ENCODE measurements at regions not wholly inside any gene's neighbourhood (a gene's known extent, or its start where the extent isn't known, plus 50 kb on each side); places are given as distances from the start of the nearest gene placed in this dataset.

DNA sequence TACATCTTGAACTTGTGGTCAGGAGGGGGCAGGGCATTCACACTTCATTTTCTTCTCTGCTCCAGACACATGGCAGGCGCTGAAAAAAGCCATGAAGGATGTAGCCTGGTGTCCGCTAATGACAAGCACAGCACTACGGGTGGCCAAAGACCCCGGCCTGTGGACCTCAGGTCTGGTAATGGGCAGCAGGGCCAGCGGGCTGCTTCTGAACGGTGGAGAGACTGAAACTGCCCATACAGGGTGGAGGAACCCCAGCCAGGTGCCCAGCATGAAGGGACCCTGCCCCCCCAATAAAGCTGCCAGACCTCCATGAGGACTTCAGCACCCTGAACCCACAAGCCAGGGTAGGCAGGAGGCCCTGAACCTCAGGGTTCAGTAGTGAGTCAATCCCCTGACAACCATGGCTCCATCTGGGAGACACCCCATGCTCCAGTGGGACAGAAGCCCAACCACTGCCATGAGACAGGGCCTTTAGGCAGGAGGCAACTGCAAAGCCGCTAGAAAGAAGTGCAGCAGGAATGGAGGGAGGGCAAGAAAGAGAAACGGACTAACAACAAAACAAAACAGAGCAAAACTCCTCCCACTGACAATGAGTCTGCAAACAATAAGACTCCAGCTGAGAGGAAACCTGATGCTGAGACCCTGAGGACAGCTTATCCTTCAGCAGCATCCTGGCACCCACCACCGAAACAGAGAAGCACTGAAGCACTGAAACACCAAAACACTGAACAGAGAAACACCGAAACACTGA lies 140.2 kb upstream of the PPP2R2D start:
- peak; percentile 50 for DNase-seq

- DNase-seq = no peak
Observed at GRCh38 chr10:131762789-131763696, 137.8 kb upstream of the PPP2R2D start.

- DNase-seq = no peak
Observed at GRCh38 chr10:131764929-131765328, 135.9 kb upstream of the PPP2R2D start.

GRCh38 chr10:131766096-131766495 lies 134.7 kb upstream of the PPP2R2D start:
- no peak for DNase-seq

DNA sequence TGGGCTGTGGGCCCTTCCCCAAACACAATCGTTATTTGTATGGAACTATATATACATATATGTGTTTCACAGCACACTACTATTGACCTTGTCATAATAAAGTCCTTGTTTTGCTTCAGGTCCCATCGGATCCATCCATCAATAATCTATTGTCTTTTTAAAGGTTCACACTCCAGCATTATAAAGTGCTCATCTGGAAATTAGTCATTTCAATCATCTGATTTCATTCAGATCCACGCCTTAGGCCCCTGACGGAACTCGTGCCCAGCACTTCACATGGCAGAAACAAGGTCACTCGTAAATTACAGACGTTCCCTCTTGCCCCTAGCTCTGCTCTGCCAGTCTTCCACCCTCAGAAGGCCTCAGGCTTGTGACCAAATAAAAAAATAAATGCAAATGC lies 133.1 kb upstream of the PPP2R2D start:
- no peak for DNase-seq

DNA sequence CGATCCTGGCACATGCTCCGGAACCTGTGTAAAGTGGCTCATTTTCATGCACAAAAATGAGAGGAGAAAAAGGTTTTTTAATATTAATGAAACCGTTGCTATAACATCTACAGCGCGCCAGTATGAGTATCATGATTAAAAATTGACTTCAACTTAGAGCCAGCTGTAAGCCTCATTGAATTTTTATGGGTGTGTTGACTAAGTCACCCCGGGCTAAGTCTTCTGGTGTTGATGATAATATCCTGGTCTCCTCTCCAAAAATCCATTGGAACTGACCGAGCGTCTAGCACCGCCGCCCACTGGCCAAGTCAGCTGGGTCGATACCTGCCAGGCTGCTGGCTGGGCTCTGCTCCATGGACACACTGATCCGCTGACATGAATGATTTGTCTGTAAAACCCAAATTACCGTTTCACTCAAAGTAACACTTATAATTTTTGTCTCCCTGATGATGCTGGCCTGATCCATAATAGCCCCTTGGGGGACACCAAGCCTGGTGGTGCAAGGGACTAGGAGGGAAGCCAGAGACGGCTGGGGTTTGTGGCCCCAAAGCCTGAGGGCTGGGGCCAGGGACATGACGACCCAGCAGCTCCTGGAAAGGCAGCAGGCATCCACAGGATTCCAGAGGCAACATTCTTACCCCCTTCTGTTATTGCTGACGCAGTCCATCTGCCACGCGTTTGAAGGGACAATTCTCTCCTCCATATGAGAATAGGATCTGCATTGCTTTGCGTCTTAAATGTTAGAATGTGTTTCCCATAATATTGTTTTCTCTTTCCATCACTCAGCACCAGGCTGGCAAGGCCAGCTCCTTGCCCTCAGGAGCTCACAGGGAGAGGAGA lies 131.0 kb upstream of the PPP2R2D start:
- DNase-seq = no peak

- DNase-seq = no peak
Observed at GRCh38 chr10:131770946-131771633, 129.7 kb upstream of the PPP2R2D start.

- no peak for DNase-seq
Observed at GRCh38 chr10:131771634-131772358, 129.0 kb upstream of the PPP2R2D start.

GRCh38 chr10:131772441-131772840 lies 128.4 kb upstream of the PPP2R2D start:
- DNase-seq = no peak

DNA sequence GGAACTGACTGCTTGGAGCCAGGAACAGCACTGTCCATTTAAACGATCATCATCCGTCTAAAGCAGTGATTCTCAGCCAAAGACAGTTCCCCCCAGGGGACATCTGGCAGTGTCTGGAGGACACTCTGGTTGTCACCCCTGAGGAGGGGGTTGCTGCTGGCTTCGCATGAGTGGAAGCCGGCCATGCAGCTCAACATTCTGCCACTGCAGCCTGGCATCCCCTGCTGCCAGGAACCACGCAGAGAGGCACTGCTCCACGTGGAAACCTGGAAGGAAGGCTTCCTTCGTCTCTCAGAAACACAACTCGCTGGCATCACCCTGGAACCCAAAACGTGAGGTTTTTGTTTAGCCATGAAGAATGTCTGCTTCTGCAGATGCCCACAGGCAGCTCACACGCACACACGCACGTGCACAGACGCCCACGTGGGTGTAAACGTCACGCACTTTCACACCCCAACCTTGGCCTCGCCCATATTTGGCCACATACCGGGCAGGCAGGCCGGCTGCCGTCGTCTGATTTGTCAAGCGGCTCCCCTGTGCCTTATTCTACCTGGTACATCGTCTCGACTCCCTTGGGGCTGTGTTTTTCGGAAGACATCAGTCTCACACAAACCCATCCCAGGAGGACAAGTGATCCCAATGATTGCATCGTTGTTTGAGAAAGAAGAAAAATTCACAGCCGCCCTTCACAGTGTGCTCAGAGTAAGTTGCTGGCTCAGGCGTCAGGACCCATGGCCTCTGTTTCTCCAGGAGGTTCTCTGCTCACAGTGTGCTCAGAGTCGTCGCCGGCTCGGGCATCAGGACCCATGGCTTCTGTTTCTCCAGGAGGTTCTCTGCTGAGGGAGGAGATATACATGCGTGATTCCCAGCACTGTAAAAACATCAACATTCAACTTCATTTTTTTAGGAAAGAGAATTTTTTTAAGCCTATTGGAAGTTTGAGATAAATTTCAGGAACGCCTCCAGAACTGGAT lies 127.2 kb upstream of the PPP2R2D start:
- no peak for DNase-seq

GRCh38 chr10:131774681-131775085 lies 126.1 kb upstream of the PPP2R2D start:
- DNase-seq = no peak

DNA sequence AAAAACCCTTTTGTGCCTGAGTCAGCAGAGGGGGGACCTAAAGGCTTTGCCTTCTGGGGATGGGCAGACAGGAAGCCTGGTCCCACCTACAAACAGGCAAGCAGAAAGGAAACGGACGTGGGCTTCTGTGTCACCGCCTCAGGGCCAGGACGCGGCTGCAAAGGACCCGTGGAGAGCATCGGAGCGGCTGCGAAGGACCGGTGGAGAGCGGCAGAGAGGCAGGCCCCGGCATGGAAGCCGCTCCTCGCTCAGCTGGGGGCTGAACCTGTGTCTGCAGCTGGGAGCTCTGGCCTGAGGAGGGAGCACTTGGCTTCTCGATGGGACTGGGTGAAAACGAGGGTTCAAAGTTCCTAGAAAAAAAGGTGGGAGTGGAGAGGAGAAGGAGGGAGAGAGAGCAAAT lies 125.4 kb upstream of the PPP2R2D start:
- DNase-seq = no peak

GRCh38 chr10:131775833-131776232 lies 125.0 kb upstream of the PPP2R2D start:
- no peak for DNase-seq

- DNase-seq = no peak
Observed at GRCh38 chr10:131776496-131776895, 124.3 kb upstream of the PPP2R2D start.

GRCh38 chr10:131777162-131777561 lies 123.6 kb upstream of the PPP2R2D start:
- no peak for DNase-seq

GRCh38 chr10:131777921-131778320 lies 122.9 kb upstream of the PPP2R2D start:
- DNase-seq = no peak

- no peak for DNase-seq
Observed at GRCh38 chr10:131778385-131778784, 122.4 kb upstream of the PPP2R2D start.

DNA sequence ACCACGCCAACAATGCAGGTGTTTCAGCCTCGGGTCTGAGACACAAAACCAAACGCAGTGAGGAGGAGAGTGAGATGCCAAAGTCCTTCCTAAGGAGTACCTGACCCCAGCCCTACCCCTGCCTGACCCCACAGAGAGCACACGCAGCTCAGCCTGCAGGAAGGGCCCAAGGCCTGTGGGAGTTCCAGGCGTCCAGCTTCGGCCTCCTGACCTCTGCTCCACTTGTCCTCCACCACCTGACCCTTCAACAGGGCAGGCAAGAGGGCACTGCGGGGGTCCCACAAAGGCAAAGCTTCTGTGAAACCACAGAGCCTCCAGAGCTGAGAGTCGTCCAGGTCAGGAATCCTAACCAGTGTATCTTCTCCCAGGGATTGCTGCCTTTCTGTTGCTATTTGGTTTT lies 122.0 kb upstream of the PPP2R2D start:
- DNase-seq = no peak

DNA sequence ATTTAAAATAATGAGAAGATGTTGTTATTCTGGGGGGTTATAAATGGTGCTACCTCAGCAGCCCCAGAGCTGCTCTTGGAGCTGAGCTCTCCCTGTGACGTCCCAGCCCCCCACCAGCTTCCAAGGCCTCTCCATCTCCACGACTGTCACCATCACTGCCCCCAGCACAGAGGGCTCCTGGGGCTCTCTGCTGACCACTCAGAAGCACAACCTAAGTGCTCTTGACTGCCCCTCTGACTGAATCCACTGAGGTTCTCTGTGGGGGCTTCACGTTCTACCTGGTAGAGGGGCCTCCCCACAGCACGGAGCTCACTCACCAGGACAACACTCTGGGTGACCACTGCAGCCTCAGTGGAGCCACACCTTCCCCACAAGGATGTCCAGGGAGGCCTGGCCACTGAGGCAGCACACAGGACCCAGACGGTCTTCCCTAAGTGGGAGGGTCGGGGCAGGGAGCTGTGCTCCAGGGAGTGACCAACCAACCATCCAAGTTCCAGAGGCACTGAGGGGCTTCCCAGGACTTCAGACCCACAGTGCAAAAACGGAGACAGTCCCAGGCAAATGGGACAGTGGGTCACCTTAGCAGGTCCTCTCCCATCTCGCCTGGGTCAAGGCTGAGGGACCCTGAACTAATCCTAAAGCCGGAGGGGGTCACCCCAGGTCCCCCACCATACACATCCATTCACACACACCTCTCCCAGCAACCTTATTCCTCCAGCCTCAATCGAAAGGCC lies 121.0 kb upstream of the PPP2R2D start:
- no peak for DNase-seq

- no peak for DNase-seq
Observed at GRCh38 chr10:131781076-131781475, 119.7 kb upstream of the PPP2R2D start.

All from NCI-H345 (cell line).